ENCODE measurements at regions not wholly inside any gene's neighbourhood (a gene's known extent, or its start where the extent isn't known, plus 50 kb on each side); places are given as distances from the start of the nearest gene placed in this dataset.

DNA sequence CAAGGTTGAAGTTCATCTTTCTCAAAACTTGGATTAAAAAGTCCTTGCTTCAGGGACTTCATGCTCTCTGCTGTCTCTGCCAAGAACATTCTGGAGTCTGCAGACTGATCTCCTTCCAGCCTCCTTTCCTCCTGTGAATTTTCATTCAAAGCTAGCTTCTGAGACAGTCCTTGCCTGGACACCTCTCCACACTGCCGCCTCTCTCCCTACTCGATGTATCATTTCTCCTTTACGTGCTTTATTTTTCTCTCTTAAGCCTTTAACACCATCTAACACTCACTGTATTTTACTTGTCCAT is 238.8 kb downstream of the COL4A1 start (continued):
- TF ChIP-seq SP4 (IDR thresholded peaks at IDR 0.05; ENCODE audit: low read length) (no peak), TEAD4 (IDR thresholded peaks at IDR 0.05; ENCODE audit: low read depth, low read length) (no peak)

Data from H1 (cell line).